SU-DHL-6 (cell line): ENCODE measurements at regions not wholly inside any gene's neighbourhood (a gene's known extent, or its start where the extent isn't known, plus 50 kb on each side); places are given as distances from the start of the nearest gene placed in this dataset.

Source experiments
- CTCF ChIP-seq: fragments of 200-600 bp; sonication (generic); IDR thresholded peaks from one replicate; pipeline ENCODE4 v1.5.1; 2017; ENCODE audit warnings: antibody characterized with exemption, mild to moderate bottlenecking, low read length, moderate library complexity; ENCODE audit not compliant: insufficient read depth, poor library complexity, severe bottlenecking
- EZH2phosphoT487 ChIP-seq: fragments of 200-600 bp; sonication (generic), shearing (Covaris generic); conservative IDR thresholded peaks from 2 replicates; pipeline ENCODE4 v1.6.1; 2018; ENCODE audit warnings: mild to moderate bottlenecking, antibody characterized with exemption, low read length, moderate library complexity, mixed read lengths

GRCh38 chr5:124260921-124261515, 485.4 kb downstream of the ZNF608 start:
- no peak for TF ChIP-seq CTCF
- no peak for TF ChIP-seq EZH2phosphoT487
